ENCODE measurements at regions not wholly inside any gene's neighbourhood (a gene's known extent, or its start where the extent isn't known, plus 50 kb on each side); places are given as distances from the start of the nearest gene placed in this dataset.

GRCh38 chr2:16578081-16578480 lies 87.6 kb downstream of the CYRIA start:
- H3K36me3 ChIP-seq = peaks cover 1% of the 10 kb centered on the region
- DNase-seq (ENCODE audit: low spot score in 2 of 2) = no peak
- H3K4me3 ChIP-seq = no peak overlapping the region
- TF ChIP-seq POLR2AphosphoS5 (IDR thresholded peaks at IDR 0.05) (no peak), EP300 (IDR thresholded peaks at IDR 0.05) (no peak)
- no peak overlapping the region for H3K27ac ChIP-seq
- no peaks in the 10 kb centered on the region for H3K27me3 ChIP-seq
- H3K4me1 ChIP-seq = no peaks in the 10 kb centered on the region
- 73% methylated on average over 3 of the region's 3 CpGs for WGBS
- H3K9me3 ChIP-seq = no peaks in the 10 kb centered on the region

DNA sequence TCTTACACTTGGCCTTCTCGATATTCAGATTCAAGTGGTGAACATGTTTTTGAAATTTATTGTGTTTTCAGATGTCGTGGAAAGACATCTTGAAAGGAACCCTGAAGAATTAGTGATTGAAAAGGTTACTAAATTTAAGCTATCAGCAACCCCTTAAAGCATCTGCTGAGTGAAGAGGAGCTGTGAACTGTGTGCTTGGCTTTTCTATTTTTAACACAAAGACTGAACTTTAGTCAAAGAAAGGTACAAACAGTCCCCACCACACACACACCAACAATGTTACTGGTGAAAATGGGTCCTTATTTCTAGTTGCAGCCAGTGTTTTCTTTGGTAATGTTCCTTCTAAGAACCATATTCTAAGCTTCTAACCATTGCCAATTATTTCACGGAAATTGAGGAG lies 95.1 kb downstream of the CYRIA start:
- DNase-seq (ENCODE audit: low spot score in 2 of 2) = no peak

GRCh38 chr2:16568998-16569784 lies 96.4 kb downstream of the CYRIA start:
- H3K36me3 ChIP-seq = peaks cover 4% of the 10 kb centered on the region
- DNase-seq (ENCODE audit: low spot score in 2 of 2) = no peak
- H3K4me1 ChIP-seq = no peaks in the 10 kb centered on the region
- H3K9me3 ChIP-seq = no peaks in the 10 kb centered on the region
- WGBS = 92% methylated on average over 4 of the region's 4 CpGs
- TF ChIP-seq POLR2AphosphoS5 (IDR thresholded peaks at IDR 0.05) (no peak), EP300 (IDR thresholded peaks at IDR 0.05) (no peak), POLR2A (IDR thresholded peaks at IDR 0.05) (no peak), CTCF (IDR thresholded peaks at IDR 0.05) (no peak)
- H3K27me3 ChIP-seq = no peaks in the 10 kb centered on the region
- H3K27ac ChIP-seq = no peak overlapping the region
- no peak overlapping the region for H3K4me3 ChIP-seq

More for the DNA sequence above, 95.1 kb downstream of the CYRIA start:
- Histone ChIP-seq H3K9me3 (no peaks in the 10 kb centered on the region), H3K27me3 (no peaks in the 10 kb centered on the region), H3K4me1 (no peaks in the 10 kb centered on the region), H3K4me3 (no peak overlapping the region), H3K36me3 (peaks cover under 1% of the 10 kb centered on the region), H3K27ac (no peak overlapping the region)
- TF ChIP-seq EP300 (IDR thresholded peaks at IDR 0.05) (no peak), POLR2A (IDR thresholded peaks at IDR 0.05) (no peak), POLR2AphosphoS5 (IDR thresholded peaks at IDR 0.05) (no peak), CTCF (IDR thresholded peaks at IDR 0.05) (no peak)
- 69% methylated on average over 3 of the region's 3 CpGs for WGBS

DNA sequence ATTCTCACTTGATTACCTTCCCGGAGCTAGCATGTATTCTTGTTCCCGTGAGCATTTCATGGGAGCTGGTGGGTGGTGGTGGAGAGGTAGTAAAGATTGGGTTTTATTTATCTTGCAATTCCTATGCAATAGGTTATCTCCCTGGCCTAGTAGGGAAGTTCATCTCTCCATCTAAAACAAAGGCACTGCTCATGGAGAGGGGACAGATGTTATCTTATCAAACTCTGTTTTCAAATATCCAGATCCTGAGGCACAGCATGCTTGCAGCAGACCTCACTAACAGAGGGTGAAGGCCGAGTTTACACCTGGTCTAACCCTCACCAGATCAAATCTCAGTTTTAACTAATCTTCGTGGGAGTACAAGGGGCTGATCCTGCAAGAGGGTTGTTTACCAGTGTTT lies 98.9 kb downstream of the CYRIA start:
- H3K27me3 ChIP-seq = no peaks in the 10 kb centered on the region
- no peak overlapping the region for H3K4me3 ChIP-seq
- 83% methylated on average over 4 of the region's 4 CpGs for WGBS
- DNase-seq (ENCODE audit: low spot score in 2 of 2) = no peak
- H3K9me3 ChIP-seq = no peaks in the 10 kb centered on the region
- TF ChIP-seq POLR2AphosphoS5 (IDR thresholded peaks at IDR 0.05) (no peak), CTCF (IDR thresholded peaks at IDR 0.05) (no peak), EP300 (IDR thresholded peaks at IDR 0.05) (no peak), POLR2A (IDR thresholded peaks at IDR 0.05) (no peak)
- H3K27ac ChIP-seq = no peak overlapping the region
- H3K36me3 ChIP-seq = peaks cover 4% of the 10 kb centered on the region
- no peaks in the 10 kb centered on the region for H3K4me1 ChIP-seq

GRCh38 chr2:16565481-16565880 lies 100.2 kb downstream of the CYRIA start:
- Histone ChIP-seq H3K27me3 (no peaks in the 10 kb centered on the region), H3K4me3 (no peak overlapping the region), H3K9me3 (no peaks in the 10 kb centered on the region), H3K4me1 (no peaks in the 10 kb centered on the region), H3K27ac (no peak overlapping the region), H3K36me3 (peaks cover 14% of the 10 kb centered on the region)
- WGBS = 84% methylated on average over 8 of the region's 8 CpGs
- TF ChIP-seq POLR2AphosphoS5 (IDR thresholded peaks at IDR 0.05) (no peak), EP300 (IDR thresholded peaks at IDR 0.05) (no peak), POLR2A (IDR thresholded peaks at IDR 0.05) (no peak), CTCF (IDR thresholded peaks at IDR 0.05) (no peak)
- DNase-seq (ENCODE audit: low spot score in 2 of 2) = no peak
